GM12878 (cell line): ENCODE measurements at regions not wholly inside any gene's neighbourhood (a gene's known extent, or its start where the extent isn't known, plus 50 kb on each side); places are given as distances from the start of the nearest gene placed in this dataset.

ENCODE experiments used
- ATAC-seq: fragments of 200-7000 bp; cut with Tn5 transposase; 3 replicates; pipeline ENCODE4 v1.9.1; 2020; ENCODE audit warnings: mild to moderate bottlenecking, moderate library complexity
- BruUV-seq: library from RNA; stranded (reverse); fragments of 400-500 nt; replicated peaks from 2 replicates; lab custom pipeline; 2021; lab: Mats Ljungman, UMichigan
- CTCF ChIA-PET: fragments of 300-600 bp; sonication (Branson Sonifier 250); formaldehyde crosslinking; extraction: SDS; loops from one replicate; lab custom pipeline; 2021; ENCODE audit warnings: inconsistent platforms; lab: Yijun Ruan, JAX
- POLR2A ChIA-PET: fragments of 350-600 bp; formaldehyde crosslinking; extraction: SDS; loops from one replicate; lab custom pipeline; 2021; ENCODE audit warnings: inconsistent platforms; lab: Charles Lee
- RAD21 ChIA-PET: fragments of 300-600 bp; sonication (Branson Sonifier 250); formaldehyde crosslinking; loops from one replicate; lab custom pipeline; 2023; ENCODE audit warnings: antibody characterized with exemption; ENCODE audit not compliant: unreplicated experiment; lab: Charles Lee
- SMC1A ChIA-PET: fragments of 300-600 bp; sonication (Branson Sonifier 250); formaldehyde crosslinking; loops from one replicate; lab custom pipeline; 2023; ENCODE audit not compliant: unreplicated experiment, uncharacterized antibody; lab: Charles Lee
- DNase-seq: peaks from one replicate; pipeline ENCODE4 v3.0.0-alpha.2; 2011; ENCODE audit warnings: low read depth, low spot score
- FAIRE-seq: peaks from 3 replicates; lab custom pipeline; 2011; peaks lifted over from hg19 to GRCh38; lab: Jason Lieb, UNC
- H2AFZ ChIP-seq: 2 replicates; pipeline ENCODE4 v1.6.0; 2011; ENCODE audit warnings: low read depth, low read length, control low read depth; ENCODE audit not compliant: control insufficient read depth
- H3K27ac ChIP-seq: 2 replicates; pipeline ENCODE4 v1.5.1; 2011; ENCODE audit warnings: control low read depth; ENCODE audit not compliant: control insufficient read depth, insufficient read depth
- H3K27me3 ChIP-seq, 2 experiments: replicated peaks in 1 of 2; 2 replicates each; pipeline versions ENCODE4 v1.6.0 to v1.6.1; 2011; ENCODE audit warnings: low read length in 1 of 2; ENCODE audit not compliant: control insufficient read depth in 2 of 2, insufficient read depth in 2 of 2
- H3K36me3 ChIP-seq, 2 experiments: 2 replicates each; pipeline ENCODE4 v1.5.1; 2011; ENCODE audit warnings: low read length in 1 of 2; ENCODE audit not compliant: control insufficient read depth in 2 of 2, insufficient read depth in 2 of 2
- H3K4me1 ChIP-seq: 2 replicates; pipeline ENCODE4 v1.6.1; 2011; ENCODE audit warnings: mild to moderate bottlenecking, low read length, moderate library complexity, mixed read lengths; ENCODE audit not compliant: control insufficient read depth, insufficient read depth
- H3K4me2 ChIP-seq: 2 replicates; pipeline ENCODE4 v1.6.0; 2011; ENCODE audit warnings: control low read depth; ENCODE audit not compliant: control insufficient read depth, insufficient read depth
- H3K4me3 ChIP-seq: fragments of 200-600 bp; sonication (generic); 2 replicates; pipeline ENCODE4 v1.5.1; 2016
- H3K79me2 ChIP-seq: 2 replicates; pipeline ENCODE4 v1.6.0; 2011; ENCODE audit warnings: low read length; ENCODE audit not compliant: control insufficient read depth, insufficient read depth
- H3K9ac ChIP-seq: 2 replicates; pipeline ENCODE4 v1.8.0; 2011; ENCODE audit warnings: low read length, control low read depth, mixed read lengths; ENCODE audit not compliant: control insufficient read depth, insufficient read depth
- H3K9me3 ChIP-seq: replicated peaks from 3 replicates; pipeline ENCODE4 v1.5.1; 2011; ENCODE audit warnings: mild to moderate bottlenecking, low read length; ENCODE audit not compliant: control insufficient read depth, insufficient read depth
- H4K20me1 ChIP-seq: 2 replicates; pipeline ENCODE4 v1.6.0; 2011; ENCODE audit not compliant: control insufficient read depth, insufficient read depth
- CEBPZ ChIP-seq: fragments of 150-350 bp; IDR thresholded peaks from 2 replicates; pipeline ENCODE4 v1.6.1; 2016; ENCODE audit warnings: low read depth, low read length
- CHD2 ChIP-seq: IDR thresholded peaks from 2 replicates; pipeline ENCODE4 v1.6.1; 2011; ENCODE audit warnings: low read depth, low read length, improper control_type of control experiment, borderline replicate concordance
- E4F1 ChIP-seq: fragments of 450-650 bp; IDR thresholded peaks from 2 replicates; pipeline ENCODE4 v1.6.1; 2018; ENCODE audit warnings: borderline replicate concordance, mild to moderate bottlenecking; ENCODE audit not compliant: partially characterized antibody
- EED ChIP-seq: sonication (generic); IDR thresholded peaks from 2 replicates; pipeline ENCODE4 v1.6.1; 2016; ENCODE audit warnings: antibody characterized with exemption, low read depth
- GABPA ChIP-seq: IDR thresholded peaks from 2 replicates; pipeline ENCODE4 v1.6.1; 2014; ENCODE audit warnings: antibody characterized with exemption, low read depth, mild to moderate bottlenecking, inconsistent platforms
- IKZF1 ChIP-seq: fragments of 450-650 bp; conservative IDR thresholded peaks from 2 replicates; pipeline ENCODE4 v1.6.1; 2017; ENCODE audit warnings: antibody characterized with exemption, mild to moderate bottlenecking
- KDM1A ChIP-seq: fragments of 200-600 bp; sonication (generic); IDR thresholded peaks from 2 replicates; pipeline ENCODE4 v1.6.1; 2016; ENCODE audit warnings: borderline replicate concordance
- PBX3 ChIP-seq: IDR thresholded peaks from 2 replicates; pipeline ENCODE4 v1.6.1; 2011; ENCODE audit warnings: mild to moderate bottlenecking, low read depth, low read length, moderate library complexity; ENCODE audit not compliant: insufficient replicate concordance
- SUPT20H ChIP-seq: IDR thresholded peaks from 2 replicates; pipeline ENCODE4 v1.6.1; 2011; ENCODE audit warnings: low read depth, mild to moderate bottlenecking, low read length, moderate library complexity, borderline replicate concordance; ENCODE audit not compliant: control insufficient read depth
- TBL1XR1 ChIP-seq: IDR thresholded peaks from 2 replicates; pipeline ENCODE4 v1.6.1; 2012; ENCODE audit warnings: low read depth, low read length, improper control_type of control experiment
- ZNF24 ChIP-seq: fragments of 450-650 bp; IDR thresholded peaks from 2 replicates; pipeline ENCODE4 v1.6.1; 2017; ENCODE audit warnings: antibody characterized with exemption, mild to moderate bottlenecking
- ZNF592 ChIP-seq: fragments of 450-650 bp; IDR thresholded peaks from 2 replicates; pipeline ENCODE4 v1.6.1; 2017; ENCODE audit warnings: mild to moderate bottlenecking, moderate library complexity
- WGBS: methylation state at CpG from one replicate; pipeline ENCODE4 v1.1.6; 2016; ENCODE audit warnings: low lambda C conversion rate; ENCODE audit not compliant: insufficient replicate concordance, insufficient coverage; ENCODE audit errors: missing lambda C conversion rate; 5-methylcytosine and 5-hydroxymethylcytosine counted together
- in situ Hi-C: fragments of 300-500 bp; cut with MboI; formaldehyde crosslinking; loops from 9 replicates; pipeline ENCODE4 v1.14.3; 2018; ENCODE audit warnings: mixed read lengths
- intact Hi-C: fragments of 100-400 bp; cut with micrococcal nuclease; formaldehyde crosslinking; loops from one replicate; pipeline ENCODE4 v1.14.2; 2022; ENCODE audit not compliant: unreplicated experiment

- TF ChIP-seq E4F1 (no peak), CHD2 (no peak), ZNF592 (no peak), IKZF1 (no peak), KDM1A (no peak)
Measured at GRCh38 chr4:36011381-36011780, 232.9 kb downstream of the ARAP2 start (continued).

GRCh38 chr4:36012503-36012902 is 231.8 kb downstream of the ARAP2 start:
- Histone ChIP-seq H3K4me2 (no peak overlapping the region), H3K4me3 (no peak overlapping the region), H2AFZ (no peak overlapping the region), H3K9me3 (no peaks in the 10 kb centered on the region), H3K79me2 (no peaks in the 10 kb centered on the region), H3K27me3 (no peaks in the 10 kb centered on the region), H3K27ac (no peak overlapping the region), H3K9ac (no peak overlapping the region), H4K20me1 (no peaks in the 10 kb centered on the region), H3K36me3 (no peaks in the 10 kb centered on the region), H3K4me1 (no peaks in the 10 kb centered on the region)
- BruUV-seq: no TSS peak
- ChIA-PET POLR2A (no interaction called here), SMC1A (interaction anchor here (1.0 kb wide), 1 partner anchor 8 kb away, joined by 3 read pairs; no protein-coding TSS in a partner anchor), RAD21 (no interaction called here), CTCF (interaction anchor here (2.7 kb wide), 1 partner anchor 12 kb away, joined by 6 read pairs; no protein-coding TSS in a partner anchor)
- WGBS: 30% methylated on average over 3 of the region's 3 CpGs
- in situ Hi-C loops: no loop called here
- FAIRE-seq (no peak), DNase-seq (no peak), ATAC-seq (no peak)
- intact Hi-C loops: no loop called here
- TF ChIP-seq PBX3 (no peak), CEBPZ (no peak), GABPA (no peak), SUPT20H (no peak), EED (no peak), KDM1A (no peak), TBL1XR1 (no peak), ZNF24 (no peak)
